ENCODE measurements at regions not wholly inside any gene's neighbourhood (a gene's known extent, or its start where the extent isn't known, plus 50 kb on each side); places are given as distances from the start of the nearest gene placed in this dataset.

DNA sequence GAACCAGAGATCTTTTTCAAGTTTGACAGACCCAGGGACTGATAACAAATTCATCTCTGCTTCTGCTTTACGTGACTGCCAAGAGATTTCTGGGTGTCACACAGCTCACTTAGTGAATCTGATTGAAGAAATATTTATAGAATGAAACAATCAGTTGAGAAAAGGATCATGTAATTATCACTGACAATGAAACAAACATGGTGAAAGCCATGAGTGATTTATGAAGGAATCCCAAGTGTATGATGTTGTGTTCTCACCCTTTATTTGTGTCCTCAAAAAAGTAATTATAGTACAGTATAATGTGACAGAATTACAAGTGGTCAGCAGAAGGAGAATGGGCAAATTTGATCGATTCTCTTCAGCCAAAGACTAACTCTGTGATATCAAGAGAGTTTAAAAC is 177.3 kb downstream of the BMP4 start:
- no peak overlapping the region for H3K23ac ChIP-seq (ENCODE audit: insufficient read length, low read depth, low read length)
- no peak overlapping the region for H3K9ac ChIP-seq (ENCODE audit: extremely low read depth, insufficient read length, low read length)
- H3K4me3 Mint-ChIP-seq = no peak overlapping the region
- H3K27ac ChIP-seq (ENCODE audit: insufficient read length, low read depth, low read length) = no peak overlapping the region
- no peak overlapping the region for H3K14ac ChIP-seq (ENCODE audit: insufficient read depth, low read length)
- no peak overlapping the region for H4K8ac ChIP-seq (replicated peaks; ENCODE audit: insufficient read length, low read depth, low read length)
- TF ChIP-seq, protein P1, sequence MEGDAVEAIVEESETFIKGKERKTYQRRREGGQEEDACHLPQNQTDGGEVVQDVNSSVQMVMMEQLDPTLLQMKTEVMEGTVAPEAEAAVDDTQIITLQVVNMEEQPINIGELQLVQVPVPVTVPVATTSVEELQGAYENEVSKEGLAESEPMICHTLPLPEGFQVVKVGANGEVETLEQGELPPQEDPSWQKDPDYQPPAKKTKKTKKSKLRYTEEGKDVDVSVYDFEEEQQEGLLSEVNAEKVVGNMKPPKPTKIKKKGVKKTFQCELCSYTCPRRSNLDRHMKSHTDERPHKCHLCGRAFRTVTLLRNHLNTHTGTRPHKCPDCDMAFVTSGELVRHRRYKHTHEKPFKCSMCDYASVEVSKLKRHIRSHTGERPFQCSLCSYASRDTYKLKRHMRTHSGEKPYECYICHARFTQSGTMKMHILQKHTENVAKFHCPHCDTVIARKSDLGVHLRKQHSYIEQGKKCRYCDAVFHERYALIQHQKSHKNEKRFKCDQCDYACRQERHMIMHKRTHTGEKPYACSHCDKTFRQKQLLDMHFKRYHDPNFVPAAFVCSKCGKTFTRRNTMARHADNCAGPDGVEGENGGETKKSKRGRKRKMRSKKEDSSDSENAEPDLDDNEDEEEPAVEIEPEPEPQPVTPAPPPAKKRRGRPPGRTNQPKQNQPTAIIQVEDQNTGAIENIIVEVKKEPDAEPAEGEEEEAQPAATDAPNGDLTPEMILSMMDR (conservative IDR thresholded peaks at IDR 0.05) = no peak
- H3K79me2 ChIP-seq (ENCODE audit: insufficient read depth, low read length) = no peaks in the 10 kb centered on the region
- peaks cover 0 to 5% (median 0%) of the 10 kb centered on the region in 3 experiments; a peak in 1 of 7 replicates for H3K36me3 Mint-ChIP-seq (ENCODE audit: insufficient read depth in 1 of 3, low read depth in 3 of 3)
- no peak overlapping the region for H2AK5ac ChIP-seq (ENCODE audit: insufficient read length, low read length)
- no peak overlapping the region for H3K56ac ChIP-seq (ENCODE audit: insufficient read length, low read depth, low read length)
- H3K18ac ChIP-seq (ENCODE audit: insufficient read length, low read depth, low read length) = no peak overlapping the region
- H3K27me3 Mint-ChIP-seq (ENCODE audit: low read depth) = no peaks in the 10 kb centered on the region
- H3K9me3 Mint-ChIP-seq = peaks cover 5% of the 10 kb centered on the region in 2 experiments; a peak in 2 of 5 replicates
- no peak for DNase-seq
- no peak overlapping the region for H4K91ac ChIP-seq (ENCODE audit: insufficient read length, low read depth, low read length)
- H2BK5ac ChIP-seq (ENCODE audit: insufficient read length, low read length) = no peak overlapping the region
- H3T11ph ChIP-seq (ENCODE audit: low read length) = no peak overlapping the region
- H3K23me2 ChIP-seq (ENCODE audit: insufficient read length, low read depth, low read length, poor library complexity, severe bottlenecking) = no peaks in the 10 kb centered on the region
- no peaks in the 10 kb centered on the region for H3K4me1 Mint-ChIP-seq
- WGBS (ENCODE audit: extremely low coverage, insufficient read length, low lambda C conversion rate) = no CpG with 5 or more reads among the region's 2 CpGs
- no peak overlapping the region for H2BK15ac ChIP-seq (ENCODE audit: low read depth, low read length)
- H4K5ac ChIP-seq (ENCODE audit: insufficient read length, low read depth, low read length) = no peak overlapping the region
- H2BK12ac ChIP-seq (ENCODE audit: insufficient read length, low read depth, low read length) = no peak overlapping the region
- H3K9me3 ChIP-seq (ENCODE audit: control insufficient read depth, low read depth, low read length) = no peaks in the 10 kb centered on the region
- H3K79me1 ChIP-seq (ENCODE audit: insufficient read depth, low read depth, low read length, poor library complexity, severe bottlenecking) = no peaks in the 10 kb centered on the region
- H3K4me2 ChIP-seq (ENCODE audit: insufficient read depth, insufficient read length, low read length) = no peak overlapping the region
- H3K27ac Mint-ChIP-seq = no peak overlapping the region
- H3K4ac ChIP-seq (ENCODE audit: low read depth, low read length) = no peak overlapping the region
- no peak overlapping the region for H2BK120ac ChIP-seq (ENCODE audit: low read depth, low read length, poor library complexity, severe bottlenecking)
- H3K4me1 ChIP-seq (ENCODE audit: insufficient read depth, low read length) = no peaks in the 10 kb centered on the region
- H2BK20ac ChIP-seq (ENCODE audit: low read depth, low read length, poor library complexity, severe bottlenecking) = no peak overlapping the region
- no peaks in the 10 kb centered on the region for H4K20me1 ChIP-seq (ENCODE audit: control insufficient read depth, insufficient read depth, insufficient read length)
- no peaks in the 10 kb centered on the region for H3K27me3 ChIP-seq (ENCODE audit: insufficient read depth, low read length)
- no peak overlapping the region for H2AFZ ChIP-seq (ENCODE audit: low read length)
